HG02973 (cell line): ENCODE measurements at regions not wholly inside any gene's neighbourhood (a gene's known extent, or its start where the extent isn't known, plus 50 kb on each side); places are given as distances from the start of the nearest gene placed in this dataset.
"Not testable (repeated sequence)": the region's sequence is repeated elsewhere in the genome, so short reads cannot be mapped to it uniquely, and the experiment has no call there.

Experiments used
- ATAC-seq: cut with Tn5 transposase; IDR thresholded peaks from one replicate; pipeline ENCODE4 v1.9.1; 2021; ENCODE audit warnings: moderate library complexity; ENCODE audit not compliant: unreplicated experiment

- no peak for ATAC-seq
These were observed 236.9 kb upstream of the DPYD start for GRCh38 chr1:98157524-98158313.

- ATAC-seq: no peak
These were observed 226.4 kb upstream of the DPYD start for GRCh38 chr1:98147280-98147679.

GRCh38 chr1:98145655-98146054, 224.8 kb upstream of the DPYD start:
- ATAC-seq: no peak

GRCh38 chr1:98143403-98143802, 222.6 kb upstream of the DPYD start:
- no peak for ATAC-seq

GRCh38 chr1:98133131-98133530, 212.3 kb upstream of the DPYD start:
- ATAC-seq: no peak

- no peak for ATAC-seq
These were observed 209.6 kb upstream of the DPYD start for GRCh38 chr1:98130408-98130807.

- no peak for ATAC-seq
These were observed 208.7 kb upstream of the DPYD start for GRCh38 chr1:98129491-98129890.

- no peak for ATAC-seq
These were observed 205.9 kb upstream of the DPYD start for GRCh38 chr1:98126740-98127139.

GRCh38 chr1:98121646-98122045, 200.8 kb upstream of the DPYD start:
- no peak for ATAC-seq

- ATAC-seq: no peak
These were observed 199.0 kb upstream of the DPYD start for GRCh38 chr1:98119796-98120195.

- no peak for ATAC-seq
These were observed 193.0 kb upstream of the DPYD start for GRCh38 chr1:98113811-98114210.

- ATAC-seq: no peak
These were observed 191.8 kb upstream of the DPYD start for GRCh38 chr1:98112626-98113025.

- no peak for ATAC-seq
These were observed 189.8 kb upstream of the DPYD start for GRCh38 chr1:98110674-98111073.

- not testable (repeated sequence) for ATAC-seq
These were observed 187.5 kb upstream of the DPYD start for GRCh38 chr1:98108378-98108777.

- ATAC-seq: no peak
These were observed 186.4 kb upstream of the DPYD start for GRCh38 chr1:98107256-98107655.

GRCh38 chr1:98104289-98104688, 183.5 kb upstream of the DPYD start:
- ATAC-seq: no peak

- no peak for ATAC-seq
These were observed 182.9 kb upstream of the DPYD start for GRCh38 chr1:98103617-98104285.

- ATAC-seq: no peak
These were observed 181.7 kb upstream of the DPYD start for GRCh38 chr1:98102345-98103030.

- ATAC-seq: no peak
These were observed 180.5 kb upstream of the DPYD start for GRCh38 chr1:98101364-98101763.

GRCh38 chr1:98099501-98099900, 178.7 kb upstream of the DPYD start:
- no peak for ATAC-seq

- ATAC-seq: no peak
These were observed 177.6 kb upstream of the DPYD start for GRCh38 chr1:98098473-98098872.

- no peak for ATAC-seq
These were observed 169.5 kb upstream of the DPYD start for GRCh38 chr1:98090351-98090750.
